Mesothelial cell of epicardium (in vitro differentiated cells): ENCODE measurements at regions not wholly inside any gene's neighbourhood (a gene's known extent, or its start where the extent isn't known, plus 50 kb on each side); places are given as distances from the start of the nearest gene placed in this dataset.

Source experiments
- DNase-seq, 2 experiments: peaks; one replicate each; pipeline ENCODE4 v3.0.0; 2021; ENCODE audit warnings: low spot score in 2 of 2; ENCODE audit not compliant: unreplicated experiment in 2 of 2
- H3K27ac Mint-ChIP-seq: 2 replicates; pipeline ENCODE4 v1.8.0; 2021; ENCODE audit warnings: mixed read lengths
- H3K27me3 Mint-ChIP-seq: 2 replicates; pipeline ENCODE4 v1.8.0; 2021; ENCODE audit warnings: low read depth, mixed read lengths
- H3K36me3 Mint-ChIP-seq: 2 replicates; pipeline ENCODE4 v1.8.0; 2021; ENCODE audit warnings: mixed read lengths
- H3K4me1 Mint-ChIP-seq: 2 replicates; pipeline ENCODE4 v1.8.0; 2021; ENCODE audit warnings: mixed read lengths
- H3K4me3 Mint-ChIP-seq: 2 replicates; pipeline ENCODE4 v1.8.0; 2021; ENCODE audit warnings: mild to moderate bottlenecking, moderate library complexity, mixed read lengths
- H3K9me3 Mint-ChIP-seq: 2 replicates; pipeline ENCODE4 v1.8.0; 2021; ENCODE audit warnings: mixed read lengths
- CTCF ChIP-seq: fragments of 200-600 bp; sonication (generic); IDR thresholded peaks from one replicate; pipeline ENCODE4 v1.5.0; 2021; ENCODE audit warnings: antibody characterized with exemption; ENCODE audit not compliant: unreplicated experiment

- Mint-ChIP-seq H3K27me3 (no peaks in the 10 kb centered on the region), H3K27ac (no peak overlapping the region), H3K4me1 (peaks cover 22% of the 10 kb centered on the region), H3K4me3 (no peak overlapping the region), H3K9me3 (peaks cover 10% of the 10 kb centered on the region), H3K36me3 (no peaks in the 10 kb centered on the region)
- no peak for TF ChIP-seq CTCF
- DNase-seq: no peak
Measured at GRCh38 chr20:10745790-10746189, 72.0 kb upstream of the JAG1 start.

GRCh38 chr20:10747019-10747418 lies 73.2 kb upstream of the JAG1 start:
- Mint-ChIP-seq H3K27me3 (no peaks in the 10 kb centered on the region), H3K9me3 (peaks cover 10% of the 10 kb centered on the region), H3K27ac (peak overlapping the region; percentile 28), H3K4me3 (no peak overlapping the region), H3K4me1 (peaks cover 17% of the 10 kb centered on the region), H3K36me3 (no peaks in the 10 kb centered on the region)
- no peak for TF ChIP-seq CTCF
- no peak for DNase-seq

GRCh38 chr20:10749084-10749483 lies 75.3 kb upstream of the JAG1 start:
- TF ChIP-seq CTCF: no peak
- peaks cover 17% of the 10 kb centered on the region for H3K4me1 Mint-ChIP-seq
- no peak overlapping the region for H3K4me3 Mint-ChIP-seq
- H3K36me3 Mint-ChIP-seq: no peaks in the 10 kb centered on the region
- H3K27ac Mint-ChIP-seq: no peak overlapping the region
- peaks cover 4% of the 10 kb centered on the region for H3K9me3 Mint-ChIP-seq
- H3K27me3 Mint-ChIP-seq: peaks cover 5% of the 10 kb centered on the region
- DNase-seq: no peak

- peaks cover 10% of the 10 kb centered on the region for H3K4me1 Mint-ChIP-seq
- no peaks in the 10 kb centered on the region for H3K9me3 Mint-ChIP-seq
- no peak for TF ChIP-seq CTCF
- no peak for DNase-seq
- H3K4me3 Mint-ChIP-seq: no peak overlapping the region
- no peaks in the 10 kb centered on the region for H3K36me3 Mint-ChIP-seq
- peaks cover 37% of the 10 kb centered on the region for H3K27me3 Mint-ChIP-seq
- no peak overlapping the region for H3K27ac Mint-ChIP-seq
Measured at GRCh38 chr20:10752206-10752605, 78.4 kb upstream of the JAG1 start.

- Mint-ChIP-seq H3K4me1 (no peaks in the 10 kb centered on the region), H3K4me3 (no peak overlapping the region), H3K36me3 (no peaks in the 10 kb centered on the region), H3K27ac (no peak overlapping the region), H3K9me3 (no peaks in the 10 kb centered on the region), H3K27me3 (peaks cover 50% of the 10 kb centered on the region)
- DNase-seq: no peak
- TF ChIP-seq CTCF: no peak
Measured at GRCh38 chr20:10754824-10755223, 81.0 kb upstream of the JAG1 start.

GRCh38 chr20:10758446-10758845 lies 84.6 kb upstream of the JAG1 start:
- DNase-seq: no peak
- H3K27ac Mint-ChIP-seq: no peak overlapping the region
- TF ChIP-seq CTCF: no peak
- H3K4me1 Mint-ChIP-seq: peaks cover 5% of the 10 kb centered on the region
- H3K36me3 Mint-ChIP-seq: no peaks in the 10 kb centered on the region
- peaks cover 48% of the 10 kb centered on the region for H3K27me3 Mint-ChIP-seq
- H3K4me3 Mint-ChIP-seq: no peak overlapping the region
- no peaks in the 10 kb centered on the region for H3K9me3 Mint-ChIP-seq
